K562 (cell line): ENCODE measurements at regions not wholly inside any gene's neighbourhood (a gene's known extent, or its start where the extent isn't known, plus 50 kb on each side); places are given as distances from the start of the nearest gene placed in this dataset.

Experiments
- ATAC-seq: fragments of 200-7000 bp; cut with Tn5 transposase; 3 replicates; pipeline ENCODE4 v1.9.1; 2020; ENCODE audit warnings: moderate library complexity
- BruUV-seq: library from RNA; stranded (reverse); fragments of 400-500 nt; replicated peaks from 2 replicates; lab custom pipeline; 2021; lab: Mats Ljungman, UMichigan
- CTCF ChIA-PET: fragments of 300-600 bp; formaldehyde crosslinking; extraction: SDS; loops from one replicate; lab custom pipeline; 2021; ENCODE audit warnings: low intra/inter-chr PET ratio; lab: Yijun Ruan, JAX
- POLR2A ChIA-PET: fragments of 300-600, 350-650 bp; sonication (Branson Sonifier 250); formaldehyde crosslinking; extraction: SDS; loops from one replicate; lab custom pipeline; 2021; ENCODE audit warnings: antibody characterized with exemption, inconsistent platforms; lab: Yijun Ruan, JAX
- DNase-seq, 4 experiments: peaks; one replicate each; pipeline versions ENCODE4 v3.0.0 to v3.0.0-alpha.2; 2011 to 2018; ENCODE audit warnings: low spot score in 3 of 4, mixed read lengths in 3 of 4; ENCODE audit errors: extremely low read depth in 1 of 4
- FAIRE-seq: peaks from 2 replicates; lab custom pipeline; 2011; peaks lifted over from hg19 to GRCh38; lab: Jason Lieb, UNC
- H2AFZ ChIP-seq: 2 replicates; pipeline ENCODE4 v1.6.0; 2011; ENCODE audit warnings: low read depth, low read length, control low read depth, inconsistent platforms
- H3K27ac ChIP-seq: fragments of 200-600 bp; 3 replicates; pipeline ENCODE4 v1.8.0; 2011; ENCODE audit warnings: low read depth, mild to moderate bottlenecking, control low read depth, inconsistent platforms, low read length, moderate library complexity, mixed read lengths; ENCODE audit errors: extremely low read depth
- H3K27me3 ChIP-seq, 2 experiments: fragments of 300-600 bp in 1 of 2; 2 replicates in 1 of 2; 3 replicates in 1 of 2; pipeline versions ENCODE4 v1.6.0 to v1.8.0; 2011; ENCODE audit warnings: inconsistent platforms in 2 of 2, low read length in 2 of 2, mild to moderate bottlenecking in 1 of 2, mixed read lengths in 1 of 2, moderate library complexity in 1 of 2; ENCODE audit not compliant: control insufficient read depth in 2 of 2, insufficient read depth in 2 of 2
- H3K36me3 ChIP-seq: fragments of 300-600 bp; 3 replicates; pipeline ENCODE4 v1.8.0; 2011; ENCODE audit warnings: mild to moderate bottlenecking, low read length, inconsistent platforms; ENCODE audit not compliant: control insufficient read depth, insufficient read depth
- H3K4me1 ChIP-seq, 2 experiments: fragments of 200-600 bp in 1 of 2; replicated peaks in 1 of 2; 2 replicates in 1 of 2; 3 replicates in 1 of 2; pipeline versions ENCODE4 v1.5.1 to v1.8.0; 2011; ENCODE audit warnings: inconsistent platforms in 2 of 2, low read length in 2 of 2, mild to moderate bottlenecking in 1 of 2, mixed read lengths in 1 of 2, moderate library complexity in 1 of 2; ENCODE audit not compliant: control insufficient read depth in 2 of 2, insufficient read depth in 2 of 2
- H3K4me2 ChIP-seq: 2 replicates; pipeline ENCODE4 v1.6.1; 2011; ENCODE audit warnings: low read length, control low read depth, inconsistent platforms, mixed read lengths; ENCODE audit not compliant: insufficient read depth
- H3K4me3 ChIP-seq: fragments of 200-600 bp; sonication (generic), shearing (Covaris generic); 2 replicates; pipeline ENCODE4 v1.5.1; 2016; ENCODE audit warnings: control low read depth, inconsistent platforms
- H3K79me2 ChIP-seq: fragments of 200-600 bp; 3 replicates; pipeline ENCODE4 v1.8.0; 2011; ENCODE audit warnings: low read length, inconsistent platforms; ENCODE audit not compliant: control insufficient read depth, insufficient read depth
- H3K9ac ChIP-seq, 2 experiments: 2 replicates each; pipeline versions ENCODE4 v1.6.0 to v1.6.1; 2011; ENCODE audit warnings: low read depth in 2 of 2, low read length in 2 of 2, control low read depth in 1 of 2, inconsistent platforms in 1 of 2, mild to moderate bottlenecking in 1 of 2, mixed read lengths in 1 of 2; ENCODE audit not compliant: insufficient read depth in 1 of 2
- H3K9me1 ChIP-seq: one replicate; pipeline ENCODE4 v1.6.0; 2011; ENCODE audit warnings: inconsistent platforms, mild to moderate bottlenecking, low read length, moderate library complexity; ENCODE audit not compliant: control insufficient read depth, insufficient read depth
- H3K9me3 ChIP-seq: replicated peaks from 2 replicates; pipeline ENCODE4 v1.5.1; 2011; ENCODE audit warnings: low read depth, low read length, inconsistent platforms; ENCODE audit not compliant: control insufficient read depth, insufficient read depth
- H4K20me1 ChIP-seq: replicated peaks from 2 replicates; pipeline ENCODE4 v1.6.1; 2011; ENCODE audit warnings: low read length, inconsistent platforms, mixed read lengths; ENCODE audit not compliant: control insufficient read depth, insufficient read depth
- ETV6 ChIP-seq, 3 experiments: fragments of 150-350 bp in 1 of 3; sonication (generic) in 1 of 3; formaldehyde crosslinking in 1 of 3; IDR thresholded peaks; 2 replicates each; pipeline versions ENCODE4 v1.6.1 to v1.8.0; 2014 to 2022; ENCODE audit warnings: borderline replicate concordance in 2 of 3, low read depth in 2 of 3, antibody characterized with exemption in 1 of 3, low read length in 1 of 3, mild to moderate bottlenecking in 1 of 3, missing genetic modification reagents in 1 of 3
- FOXM1 ChIP-seq, 2 experiments: fragments of 450-650 bp in 1 of 2; sonication (generic) in 1 of 2; formaldehyde crosslinking in 1 of 2; IDR thresholded peaks; 2 replicates each; pipeline versions ENCODE4 v1.6.1 to v1.9.0; 2017 to 2022; ENCODE audit warnings: low read depth in 2 of 2, mild to moderate bottlenecking in 2 of 2, missing genetic modification reagents in 1 of 2, moderate library complexity in 1 of 2
- GTF2E2 ChIP-seq: fragments of 200-800 bp; sonication (Bioruptor generic); IDR thresholded peaks from 2 replicates; pipeline ENCODE4 v1.6.1; 2016; ENCODE audit warnings: missing genetic modification characterization, missing compliant biosample characterization
- HMGN3 ChIP-seq: IDR thresholded peaks from 2 replicates; pipeline ENCODE4 v1.6.1; 2011; ENCODE audit warnings: borderline replicate concordance, low read depth, mild to moderate bottlenecking, mixed read lengths, low read length; ENCODE audit not compliant: insufficient read length; ENCODE audit errors: extremely low read depth
- PCBP2 ChIP-seq: fragments of 200-400 bp; formaldehyde crosslinking; IDR thresholded peaks from 2 replicates; pipeline ENCODE4 v1.6.1; 2018; ENCODE audit warnings: low read length, low read depth, mild to moderate bottlenecking, moderate library complexity; ENCODE audit not compliant: poor library complexity, severe bottlenecking
- SMARCE1 ChIP-seq: fragments of 450-650 bp; IDR thresholded peaks from 2 replicates; pipeline ENCODE4 v1.7.1; 2016; ENCODE audit warnings: mild to moderate bottlenecking
- SUPT5H ChIP-seq: fragments of 450-650 bp; IDR thresholded peaks from 2 replicates; pipeline ENCODE4 v1.6.1; 2016
- TOE1 ChIP-seq, 2 experiments: fragments of 450-650 bp in 1 of 2; sonication (generic) in 1 of 2; formaldehyde crosslinking in 1 of 2; IDR thresholded peaks; 2 replicates each; pipeline versions ENCODE4 v1.7.1 to v1.8.0; 2016 to 2022; ENCODE audit warnings: borderline replicate concordance in 2 of 2, mild to moderate bottlenecking in 2 of 2, antibody characterized with exemption in 1 of 2, inconsistent platforms in 1 of 2, low read depth in 1 of 2, missing genetic modification reagents in 1 of 2, moderate library complexity in 1 of 2
- ZNF699 ChIP-seq: fragments of 250-450 bp; sonication (Bioruptor Pico); IDR thresholded peaks from 2 replicates; pipeline ENCODE4 v1.8.0; 2021; ENCODE audit warnings: mild to moderate bottlenecking, moderate library complexity; ENCODE audit not compliant: insufficient replicate concordance
- ZNF830 ChIP-seq: fragments of 250-450 bp; sonication (Bioruptor Pico); IDR thresholded peaks from 2 replicates; pipeline ENCODE4 v1.5.0; 2021; ENCODE audit warnings: mild to moderate bottlenecking
- ZZZ3 ChIP-seq: fragments of 450-650 bp; IDR thresholded peaks from 2 replicates; pipeline ENCODE4 v1.6.1; 2016; ENCODE audit warnings: antibody characterized with exemption, mild to moderate bottlenecking, moderate library complexity
- WGBS: fragments of 100-300 bp; shearing (Covaris generic); methylation state at CpG from one replicate; pipeline ENCODE4 v1.1.6; 2016; ENCODE audit warnings: low coverage, mixed read lengths; ENCODE audit not compliant: insufficient coverage; ENCODE audit errors: missing lambda C conversion rate; 5-methylcytosine and 5-hydroxymethylcytosine counted together
- in situ Hi-C: fragments of 300-500 bp; cut with MboI; formaldehyde crosslinking; loops from 4 replicates; pipeline ENCODE4 v1.15.0; 2018; ENCODE audit warnings: inconsistent platforms, mixed read lengths
- intact Hi-C: fragments of 100-400 bp; cut with micrococcal nuclease; formaldehyde crosslinking; loops from 2 replicates; pipeline ENCODE4 v1.14.2; 2022
- TF ChIP-seq, protein P1 (sequence below): IDR thresholded peaks from 2 replicates; pipeline ENCODE4 v1.6.1; 2014; ENCODE audit warnings: antibody characterized with exemption

DNA sequence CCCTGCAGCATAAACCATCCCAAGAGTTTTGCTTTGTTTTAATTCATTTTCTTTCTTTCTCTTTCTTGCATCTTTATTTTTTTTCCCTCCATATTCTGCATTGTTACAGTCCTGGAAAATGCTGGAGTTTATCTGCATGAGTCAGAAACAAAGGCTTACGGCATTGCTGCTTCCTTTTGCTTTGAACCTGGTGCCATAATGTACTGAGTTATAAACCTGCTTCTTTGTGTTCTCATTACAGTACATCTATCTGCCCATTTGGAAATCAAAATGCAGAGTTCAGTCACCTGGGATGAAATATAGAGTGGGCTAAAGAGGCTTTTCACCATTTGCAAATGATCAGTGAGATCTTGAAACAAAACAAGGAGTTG is 1009.2 kb upstream of the FANCL start:
- intact Hi-C loops, result no loop called here
- ATAC-seq, result no peak
- TF ChIP-seq GTF2E2 (tag) (no peak), ZZZ3 (no peak), FOXM1 (IDR thresholded peaks at IDR 0.05; ENCODE audit: low read depth) (no peak), FOXM1 (CRISPR knock-in tag; IDR thresholded peaks at IDR 0.05; ENCODE audit: low read depth) (no peak), TOE1 (IDR thresholded peaks at IDR 0.05; ENCODE audit: borderline replicate concordance) (no peak), TOE1 (CRISPR knock-in tag; IDR thresholded peaks at IDR 0.05; ENCODE audit: borderline replicate concordance, low read depth) (no peak), SUPT5H (no peak), ETV6 (IDR thresholded peaks at IDR 0.05; ENCODE audit: borderline replicate concordance in 1 of 2, low read depth in 2 of 2, low read length in 1 of 2) (no peak), ETV6 (CRISPR knock-in tag; IDR thresholded peaks at IDR 0.05; ENCODE audit: borderline replicate concordance) (no peak), ZNF699 (CRISPR knock-in tag) (no peak), SMARCE1 (no peak), ZNF830 (CRISPR knock-in tag) (no peak), HMGN3 (no peak), PCBP2 (no peak)
- TF ChIP-seq, protein P1, sequence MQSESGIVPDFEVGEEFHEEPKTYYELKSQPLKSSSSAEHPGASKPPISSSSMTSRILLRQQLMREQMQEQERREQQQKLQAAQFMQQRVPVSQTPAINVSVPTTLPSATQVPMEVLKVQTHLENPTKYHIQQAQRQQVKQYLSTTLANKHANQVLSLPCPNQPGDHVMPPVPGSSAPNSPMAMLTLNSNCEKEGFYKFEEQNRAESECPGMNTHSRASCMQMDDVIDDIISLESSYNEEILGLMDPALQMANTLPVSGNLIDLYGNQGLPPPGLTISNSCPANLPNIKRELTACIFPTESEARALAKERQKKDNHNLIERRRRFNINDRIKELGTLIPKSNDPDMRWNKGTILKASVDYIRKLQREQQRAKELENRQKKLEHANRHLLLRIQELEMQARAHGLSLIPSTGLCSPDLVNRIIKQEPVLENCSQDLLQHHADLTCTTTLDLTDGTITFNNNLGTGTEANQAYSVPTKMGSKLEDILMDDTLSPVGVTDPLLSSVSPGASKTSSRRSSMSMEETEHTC, result no peak

More for the DNA sequence above, 1009.2 kb upstream of the FANCL start:
- no peaks in the 10 kb centered on the region for H3K9me3 ChIP-seq
- H3K4me1 ChIP-seq, result no peaks in the 10 kb centered on the region
- DNase-seq (no peak), FAIRE-seq (no peak)
- no peaks in the 10 kb centered on the region for H4K20me1 ChIP-seq
- no peak overlapping the region for H3K4me2 ChIP-seq
- POLR2A ChIA-PET, result interaction anchor here (0.6 kb wide), 1 partner anchor 11 kb away, joined by 4 read pairs; no protein-coding TSS in a partner anchor
- H3K9me1 ChIP-seq, result no peaks in the 10 kb centered on the region
- H3K9ac ChIP-seq, result no peak overlapping the region
- CTCF ChIA-PET, result no interaction called here
- 0% methylated on average over 1 of the region's 1 CpG for WGBS
- no TSS peak for BruUV-seq
- no peak overlapping the region for H2AFZ ChIP-seq
- H3K79me2 ChIP-seq, result no peaks in the 10 kb centered on the region
- no peak overlapping the region for H3K4me3 ChIP-seq
- no peaks in the 10 kb centered on the region for H3K36me3 ChIP-seq
- H3K27ac ChIP-seq, result no peak overlapping the region
- H3K27me3 ChIP-seq, result no peaks in the 10 kb centered on the region
- in situ Hi-C loops, result no loop called here
